ENCODE measurements at regions not wholly inside any gene's neighbourhood (a gene's known extent, or its start where the extent isn't known, plus 50 kb on each side); places are given as distances from the start of the nearest gene placed in this dataset.
"Not testable (repeated sequence)": the region's sequence is repeated elsewhere in the genome, so short reads cannot be mapped to it uniquely, and the experiment has no call there.

- intact Hi-C loops (cut with DNase I) = no loop called here
- DNase-seq (no peak), ATAC-seq (ENCODE audit: poor library complexity) (no peak)
These were observed 115.1 kb upstream of the STX18 start for GRCh38 chr4:4656977-4657376.

DNA sequence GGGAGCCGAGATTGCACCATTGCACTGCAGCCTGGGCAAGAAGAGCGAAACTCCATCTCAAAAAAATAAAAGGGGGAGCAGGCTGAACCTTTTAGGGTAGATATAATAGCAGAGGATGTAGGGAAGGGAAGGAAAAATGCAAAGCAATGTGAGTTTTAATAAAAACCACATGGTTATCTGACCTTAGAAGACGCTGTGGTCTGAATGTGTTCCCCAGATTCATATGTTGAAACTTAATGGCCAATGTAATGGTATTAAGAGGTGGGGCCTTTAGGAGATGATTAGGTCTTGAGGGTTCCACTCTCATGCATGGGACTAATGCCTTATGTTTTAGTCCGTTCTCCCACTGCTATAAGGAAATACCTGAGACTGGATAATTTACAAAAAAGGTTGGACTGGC, 114.1 kb upstream of the STX18 start:
- DNase-seq (no peak), ATAC-seq (ENCODE audit: poor library complexity) (no peak)
- intact Hi-C loops (cut with DNase I) = no loop called here

DNA sequence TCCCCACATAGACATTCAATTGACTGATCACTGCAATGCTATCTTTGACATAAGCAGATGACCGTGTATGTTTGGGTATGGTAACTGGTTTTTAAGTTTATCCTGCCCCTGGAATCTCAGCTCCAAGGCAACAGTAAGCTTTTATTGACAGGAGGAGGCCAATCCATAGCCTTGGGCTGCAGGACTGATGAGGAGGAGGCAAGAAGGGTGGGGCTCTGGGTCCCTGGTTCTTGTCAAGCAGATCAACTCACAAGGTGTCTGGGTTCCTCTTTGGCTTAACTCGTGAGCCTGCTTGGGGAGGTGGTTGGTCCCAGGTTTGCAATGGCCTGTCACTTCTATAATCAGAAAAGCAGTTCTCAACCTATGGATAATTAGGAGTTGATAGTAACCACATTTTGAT, 113.2 kb upstream of the STX18 start:
- intact Hi-C loops (cut with DNase I) = no loop called here
- ATAC-seq (ENCODE audit: poor library complexity) = no peak
- no peak for DNase-seq

- ATAC-seq (ENCODE audit: poor library complexity) (no peak), DNase-seq (no peak)
- intact Hi-C loops (cut with DNase I) = no loop called here
These were observed 110.2 kb upstream of the STX18 start for GRCh38 chr4:4651811-4652755.

DNA sequence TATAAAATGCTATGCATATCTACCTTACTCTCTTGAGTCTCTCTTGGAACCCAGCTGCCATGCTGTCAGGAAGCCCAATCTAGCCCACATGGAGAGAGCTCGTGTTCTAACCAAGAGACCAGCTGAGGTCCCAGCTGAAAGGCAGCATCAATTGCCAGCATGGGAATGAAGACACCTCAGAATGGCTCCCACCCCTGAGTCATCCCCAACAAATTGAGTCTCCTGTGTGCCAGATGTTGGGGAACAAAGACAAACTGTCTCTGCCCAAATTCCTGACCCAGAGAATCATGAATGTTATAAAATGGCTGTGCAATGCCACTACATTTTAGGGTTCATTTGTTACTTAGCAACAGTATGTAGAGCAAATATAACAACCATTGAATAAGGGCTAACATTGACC, 105.2 kb upstream of the STX18 start:
- no peak for ATAC-seq (ENCODE audit: poor library complexity)
- intact Hi-C loops (cut with DNase I) = no loop called here
- DNase-seq = no peak

GRCh38 chr4:4645743-4646142, 103.9 kb upstream of the STX18 start:
- no peak for DNase-seq
- intact Hi-C loops (cut with DNase I) = no loop called here
- ATAC-seq (ENCODE audit: poor library complexity) = no peak

DNA sequence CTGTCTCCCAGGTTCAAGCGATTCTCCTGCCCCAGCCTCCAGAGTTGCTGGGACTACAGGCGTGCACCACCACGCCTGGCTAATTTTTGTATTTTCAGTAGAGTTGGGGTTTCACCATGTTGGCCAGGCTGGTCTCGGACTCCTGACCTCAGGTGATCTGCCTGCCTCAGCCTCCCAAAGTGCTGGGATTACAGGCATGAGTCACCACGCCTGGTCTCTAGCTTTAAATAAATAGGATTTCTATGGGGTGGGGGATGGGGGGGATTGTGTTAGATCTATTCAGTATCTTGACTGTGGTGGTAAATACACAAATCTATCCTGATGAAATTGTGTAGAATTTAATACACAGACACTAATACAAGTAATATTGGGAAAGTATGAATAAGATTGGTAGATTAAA, 102.4 kb upstream of the STX18 start:
- DNase-seq; intact Hi-C loops (cut with DNase I); ATAC-seq (ENCODE audit: poor library complexity): not testable (repeated sequence)

DNA sequence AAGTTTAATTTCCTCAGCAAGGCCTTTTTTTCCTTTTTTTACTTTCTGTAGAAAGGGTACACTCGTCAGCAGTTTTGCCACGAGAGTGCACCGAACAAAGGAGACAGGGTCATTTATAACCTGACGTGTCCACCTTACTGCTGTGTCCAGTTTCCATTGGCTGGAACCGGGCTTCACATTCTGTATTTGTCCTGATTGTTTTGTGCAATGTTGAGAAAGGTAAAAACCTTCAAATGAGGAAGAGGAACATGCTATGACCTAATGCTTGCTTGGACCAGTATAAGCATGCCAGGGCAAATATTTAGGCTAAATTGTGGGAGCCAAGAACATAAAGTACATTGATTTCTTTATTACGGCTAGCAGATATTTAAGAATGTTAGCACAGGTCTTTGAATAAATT, 101.9 kb upstream of the STX18 start:
- ATAC-seq (ENCODE audit: poor library complexity); intact Hi-C loops (cut with DNase I); DNase-seq: not testable (repeated sequence)

DNA sequence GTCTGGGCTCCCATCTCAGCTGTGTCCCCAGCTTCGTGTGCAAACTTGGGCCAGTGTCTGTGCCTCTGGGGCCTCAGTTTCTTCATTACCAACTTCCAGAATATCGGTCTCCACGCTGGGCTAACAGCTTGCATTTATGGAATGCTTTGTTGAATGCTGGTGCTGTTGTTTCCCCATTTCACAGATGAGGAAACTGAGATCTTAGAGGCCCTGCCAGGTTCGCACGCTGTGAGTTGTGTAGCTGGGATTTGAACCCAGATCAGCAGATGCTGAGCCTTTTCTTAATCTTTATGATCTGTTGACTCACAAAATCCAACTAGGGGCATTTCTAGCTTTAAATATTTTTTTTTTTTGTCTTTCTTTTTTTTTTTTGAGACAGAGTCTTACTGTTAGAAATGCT, 101.5 kb upstream of the STX18 start:
- no peak for ATAC-seq (ENCODE audit: poor library complexity)
- intact Hi-C loops (cut with DNase I) = no loop called here
- no peak for DNase-seq

- ATAC-seq (ENCODE audit: poor library complexity) = no peak
- no peak for DNase-seq
These were observed 100.7 kb upstream of the STX18 start for GRCh38 chr4:4642496-4643000.

DNA sequence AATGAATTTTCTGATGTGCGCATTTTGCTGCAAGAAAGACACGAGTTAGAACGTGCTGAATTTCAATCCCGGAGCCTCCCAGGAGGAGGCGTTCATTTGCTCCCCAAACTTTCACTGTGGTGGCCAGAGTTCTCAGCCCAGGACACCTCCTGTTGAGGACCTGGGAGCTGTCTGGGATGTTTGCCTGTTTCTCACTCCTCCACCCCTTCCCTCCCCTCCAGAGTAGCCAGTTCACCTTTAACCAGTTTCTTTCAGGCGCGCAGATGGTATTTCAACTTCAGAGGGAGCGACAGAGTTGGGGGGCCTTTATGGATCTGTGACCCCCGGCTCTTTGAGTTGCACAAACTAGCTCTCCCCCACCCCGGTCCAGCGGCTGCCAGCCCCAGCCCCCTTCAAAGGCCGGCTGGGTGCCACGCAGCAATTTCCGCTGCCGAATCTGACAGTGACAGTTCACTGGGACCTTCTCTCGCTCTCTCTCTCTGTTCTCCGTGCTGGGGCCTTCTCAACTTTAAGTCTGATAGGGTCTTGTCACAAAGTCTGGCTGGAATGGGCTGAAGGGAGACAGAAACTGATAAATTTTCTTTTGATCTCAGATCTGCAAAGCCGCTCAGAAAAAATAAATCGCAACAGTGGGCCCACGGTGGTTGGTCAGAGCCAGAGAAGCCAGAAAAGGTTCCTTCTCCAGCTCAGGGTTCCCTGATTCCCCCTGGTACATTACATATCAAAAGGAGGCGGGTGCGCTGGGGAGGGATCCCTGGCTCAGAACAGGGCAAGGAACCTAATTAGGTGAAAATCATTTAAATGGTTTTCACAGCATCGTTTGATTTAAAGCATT, 100.0 kb upstream of the STX18 start:
- intact Hi-C loops (cut with DNase I) = no loop called here
- no peak for DNase-seq
- no peak for ATAC-seq (ENCODE audit: poor library complexity)

More at GRCh38 chr4:4642496-4643000, 100.7 kb upstream of the STX18 start:
- intact Hi-C loops (cut with DNase I) = no loop called here

- ATAC-seq (ENCODE audit: poor library complexity) (no peak), DNase-seq (no peak)
- intact Hi-C loops (cut with DNase I) = no loop called here
These were observed 99.4 kb upstream of the STX18 start for GRCh38 chr4:4641254-4641653.

DNA sequence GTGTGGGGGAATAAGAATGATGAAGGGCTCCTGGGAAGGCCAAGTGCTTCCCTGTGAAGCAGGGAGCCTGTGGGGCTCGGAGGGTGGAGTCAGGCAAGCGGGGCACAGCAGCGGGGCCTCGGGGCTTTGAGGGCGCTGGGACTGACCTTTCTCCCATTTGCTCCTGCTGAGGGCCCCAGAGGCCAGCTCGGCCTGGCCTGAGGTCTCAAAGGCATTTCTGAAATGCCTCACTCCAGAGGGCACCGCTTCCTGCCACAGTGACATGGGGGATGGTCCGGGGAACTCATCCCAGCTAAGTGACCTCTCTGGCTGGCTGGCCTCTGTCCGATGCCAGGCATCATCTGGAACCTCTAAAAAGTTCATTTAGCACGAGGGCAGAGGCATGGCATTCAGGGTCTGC, 98.8 kb upstream of the STX18 start:
- ATAC-seq (ENCODE audit: poor library complexity) (no peak), DNase-seq (no peak)
- intact Hi-C loops (cut with DNase I) = no loop called here

GRCh38 chr4:4639370-4639769, 97.5 kb upstream of the STX18 start:
- ATAC-seq (ENCODE audit: poor library complexity) = no peak
- intact Hi-C loops (cut with DNase I) = no loop called here
- no peak for DNase-seq

- ATAC-seq (ENCODE audit: poor library complexity) = no peak
These were observed 95.9 kb upstream of the STX18 start for GRCh38 chr4:4637710-4638109.

GRCh38 chr4:4633431-4633830, 91.6 kb upstream of the STX18 start:
- DNase-seq (no peak), ATAC-seq (ENCODE audit: poor library complexity) (no peak)
- intact Hi-C loops (cut with DNase I) = no loop called here

More at GRCh38 chr4:4637710-4638109, 95.9 kb upstream of the STX18 start:
- DNase-seq = no peak
- intact Hi-C loops (cut with DNase I) = no loop called here

GRCh38 chr4:4631150-4631549, 89.3 kb upstream of the STX18 start:
- no peak for ATAC-seq (ENCODE audit: poor library complexity)
- DNase-seq = no peak
- intact Hi-C loops (cut with DNase I) = no loop called here

DNA sequence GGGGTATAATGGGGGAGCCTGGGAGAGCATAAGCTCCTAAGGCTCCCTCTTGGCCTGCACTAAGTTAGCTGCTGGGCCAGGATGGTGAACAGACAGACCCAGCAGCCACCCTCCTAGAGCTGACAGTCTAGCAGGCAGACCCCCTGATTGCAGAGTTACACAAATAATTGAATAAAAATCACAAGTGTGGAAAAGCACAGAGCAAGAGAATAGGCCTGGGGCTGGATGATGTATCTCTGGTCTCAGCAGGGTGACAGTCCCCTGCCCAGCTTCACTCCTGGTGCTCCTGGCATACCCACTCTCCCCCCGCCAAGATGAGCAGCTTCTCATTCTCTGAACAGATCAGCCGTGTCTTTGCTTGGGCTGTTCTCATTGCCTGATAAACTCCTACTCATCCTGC, 86.1 kb upstream of the STX18 start:
- intact Hi-C loops (cut with DNase I) = no loop called here
- ATAC-seq (ENCODE audit: poor library complexity) (no peak), DNase-seq (no peak)

GRCh38 chr4:4627111-4627510, 85.3 kb upstream of the STX18 start:
- intact Hi-C loops (cut with DNase I) = no loop called here
- DNase-seq = no peak
- ATAC-seq (ENCODE audit: poor library complexity) = no peak

DNA sequence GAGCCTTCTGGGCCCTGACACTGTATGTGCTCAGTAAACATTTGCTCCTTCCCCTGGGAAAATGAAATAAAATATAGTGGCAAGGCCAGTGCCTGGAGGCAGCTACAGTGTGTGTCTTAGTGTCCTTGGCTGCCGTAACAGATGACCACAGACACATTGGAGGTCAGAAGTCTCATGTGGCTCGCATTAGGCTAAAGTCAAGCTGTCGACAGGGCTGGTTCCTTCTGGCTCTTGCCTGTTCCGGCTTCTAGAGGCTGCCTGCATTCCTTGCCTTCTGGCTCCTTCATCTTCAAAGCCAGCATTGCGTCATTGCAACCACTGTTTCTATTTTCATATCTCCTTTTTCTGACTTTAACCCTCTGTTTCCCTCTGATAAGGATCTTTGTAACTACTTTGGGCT, 83.6 kb upstream of the STX18 start:
- intact Hi-C loops (cut with DNase I) = no loop called here
- ATAC-seq (ENCODE audit: poor library complexity) (no peak), DNase-seq (no peak)

All from Right ventricle myocardium superior (tissue), 1 donor.